ENCODE measurements at regions not wholly inside any gene's neighbourhood (a gene's known extent, or its start where the extent isn't known, plus 50 kb on each side); places are given as distances from the start of the nearest gene placed in this dataset.
"Not testable (repeated sequence)": the region's sequence is repeated elsewhere in the genome, so short reads cannot be mapped to it uniquely, and the experiment has no call there.

- no peak overlapping the region for H3K4me3 ChIP-seq (ENCODE audit: low read length)
- DNase-seq (ENCODE audit: low read depth) = no peak
- TF ChIP-seq CTCF (conservative IDR thresholded peaks at IDR 0.05; ENCODE audit: low read length) = no peak
Measured at GRCh38 chr2:34703292-34703691, 1104.2 kb upstream of the FAM98A start.

GRCh38 chr2:34702391-34702790 lies 1103.3 kb upstream of the FAM98A start:
- DNase-seq (ENCODE audit: low read depth); H3K4me3 ChIP-seq (ENCODE audit: low read length): not testable (repeated sequence)

- H3K4me3 ChIP-seq (ENCODE audit: low read length); DNase-seq (ENCODE audit: low read depth): not testable (repeated sequence)
Measured at GRCh38 chr2:34677591-34677990, 1078.5 kb upstream of the FAM98A start.

- not testable (repeated sequence) for H3K4me3 ChIP-seq (ENCODE audit: low read length); DNase-seq (ENCODE audit: low read depth)
Measured at GRCh38 chr2:34677119-34677531, 1078.0 kb upstream of the FAM98A start.

- DNase-seq (ENCODE audit: low read depth) = no peak
- H3K4me3 ChIP-seq (ENCODE audit: low read length) = no peak overlapping the region
- TF ChIP-seq CTCF (conservative IDR thresholded peaks at IDR 0.05; ENCODE audit: low read length) = no peak
Measured at GRCh38 chr2:34670482-34670881, 1071.4 kb upstream of the FAM98A start.

GRCh38 chr2:34666821-34667220 lies 1067.7 kb upstream of the FAM98A start:
- no peak overlapping the region for H3K4me3 ChIP-seq (ENCODE audit: low read length)
- TF ChIP-seq CTCF (conservative IDR thresholded peaks at IDR 0.05; ENCODE audit: low read length) = no peak
- no peak for DNase-seq (ENCODE audit: low read depth)

GRCh38 chr2:34664266-34664665 lies 1065.2 kb upstream of the FAM98A start:
- H3K4me3 ChIP-seq (ENCODE audit: low read length) = no peak overlapping the region
- DNase-seq (ENCODE audit: low read depth) = no peak
- no peak for TF ChIP-seq CTCF (conservative IDR thresholded peaks at IDR 0.05; ENCODE audit: low read length)

GRCh38 chr2:34663314-34663713 lies 1064.2 kb upstream of the FAM98A start:
- DNase-seq (ENCODE audit: low read depth) = no peak
- no peak overlapping the region for H3K4me3 ChIP-seq (ENCODE audit: low read length)
- no peak for TF ChIP-seq CTCF (conservative IDR thresholded peaks at IDR 0.05; ENCODE audit: low read length)

- no peak for TF ChIP-seq CTCF (conservative IDR thresholded peaks at IDR 0.05; ENCODE audit: low read length)
- no peak overlapping the region for H3K4me3 ChIP-seq (ENCODE audit: low read length)
- DNase-seq (ENCODE audit: low read depth) = no peak
Measured at GRCh38 chr2:34660741-34661140, 1061.6 kb upstream of the FAM98A start.

Data from AG10803 (cell line).